Right lung (tissue), 2 donors: ENCODE measurements at regions not wholly inside any gene's neighbourhood (a gene's known extent, or its start where the extent isn't known, plus 50 kb on each side); places are given as distances from the start of the nearest gene placed in this dataset.

Experiments
- DNase-seq, 2 donors: peaks; one replicate each; pipeline ENCODE4 v3.0.0-alpha.2; 2013

DNA sequence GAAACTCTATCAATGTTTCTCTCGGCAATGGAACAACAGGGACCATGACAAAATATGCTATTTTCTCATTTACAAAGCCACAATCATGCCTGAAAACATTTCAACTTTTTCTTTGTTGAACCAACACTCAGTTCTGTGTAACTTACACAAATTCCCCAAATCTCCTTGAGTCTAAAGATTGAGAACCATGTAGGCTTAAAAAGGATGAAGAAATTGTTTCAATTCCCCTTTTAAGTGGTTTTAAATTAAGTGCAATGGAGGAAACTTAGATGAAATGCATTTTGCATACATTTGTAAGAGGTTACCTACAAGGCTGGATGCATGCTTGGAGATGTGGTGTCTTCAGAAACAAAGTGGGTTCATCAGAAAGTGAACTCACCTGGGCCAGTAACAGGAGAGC lies 566.4 kb upstream of the CDH11 start:
- DNase-seq, result no peak

DNA sequence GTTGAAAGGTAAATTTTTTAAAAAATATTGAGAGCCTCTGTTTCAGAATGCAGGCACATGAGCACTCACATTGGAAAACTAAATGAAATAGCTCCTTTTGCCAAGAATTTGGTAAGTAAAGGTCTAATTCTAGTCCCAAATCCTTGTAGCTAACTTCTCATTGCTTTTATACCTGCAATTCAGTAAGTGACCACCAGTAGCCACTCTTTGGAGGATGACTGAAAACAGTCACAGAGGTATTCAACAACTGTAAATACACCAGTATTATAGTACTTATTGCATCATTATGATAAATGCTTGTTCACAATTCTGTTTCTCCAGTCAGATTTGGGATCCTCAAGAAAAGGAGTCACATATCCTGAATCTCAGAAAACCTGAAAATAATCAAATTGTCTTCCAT lies 562.4 kb upstream of the CDH11 start:
- DNase-seq, result no peak

DNA sequence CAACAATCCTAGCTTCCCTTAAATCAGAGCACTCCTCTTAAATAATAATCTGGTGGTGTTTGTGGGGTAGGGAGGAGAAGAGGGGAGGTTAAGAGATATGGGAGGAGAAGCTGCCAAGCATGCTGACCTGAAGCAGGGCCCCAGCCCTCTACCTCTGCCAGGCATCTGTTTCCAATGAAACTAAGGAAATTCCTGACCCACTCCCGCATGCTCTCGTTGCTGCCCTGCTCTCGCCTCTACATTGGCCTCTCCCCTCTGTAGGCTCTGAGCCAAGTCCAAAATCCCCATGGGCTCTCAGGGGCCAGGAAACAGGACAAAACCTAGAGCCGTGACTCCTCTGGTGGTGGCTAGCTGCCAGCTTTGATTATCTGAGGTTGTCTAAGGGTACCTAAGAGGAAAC lies 559.5 kb upstream of the CDH11 start:
- DNase-seq, result no peak

DNA sequence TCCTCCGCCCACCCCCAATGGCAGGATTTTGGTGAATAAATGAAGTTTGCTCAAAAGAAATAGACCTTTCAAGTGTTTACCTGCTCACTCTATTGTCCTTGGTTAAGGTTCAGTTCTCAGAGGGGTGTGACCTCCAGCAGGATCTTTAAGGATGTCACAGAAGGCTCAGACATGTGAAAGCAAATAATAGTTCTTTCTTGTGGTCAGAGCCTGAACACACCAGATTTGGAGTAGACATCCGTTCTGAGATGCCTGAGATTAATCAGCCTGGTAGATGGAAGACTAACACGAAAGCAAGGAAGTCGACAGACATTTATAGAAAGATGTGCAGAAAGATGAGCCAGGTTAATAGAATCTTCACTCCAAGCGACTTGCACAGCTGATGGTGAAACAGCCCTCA lies 557.9 kb upstream of the CDH11 start:
- DNase-seq, result no peak

DNA sequence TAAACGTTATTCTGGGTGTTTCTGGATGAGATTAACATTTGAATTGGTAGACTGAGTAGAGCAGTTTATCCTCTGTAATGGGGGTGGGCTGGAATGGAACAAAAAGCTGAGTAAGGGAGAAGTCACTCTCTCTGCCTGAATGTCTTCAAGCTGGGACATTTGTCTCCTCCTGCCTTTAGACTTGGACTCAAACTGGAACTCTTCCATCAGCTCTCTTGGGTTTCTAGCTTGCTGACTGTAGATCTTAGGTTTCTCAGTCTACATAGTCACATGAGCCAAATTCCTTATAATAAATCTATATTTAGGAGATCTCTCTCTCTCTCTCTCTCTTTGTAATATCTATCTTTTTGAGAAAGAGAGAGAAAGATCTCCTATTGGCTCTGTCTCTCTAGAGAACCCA lies 553.3 kb upstream of the CDH11 start:
- DNase-seq, result no peak

DNA sequence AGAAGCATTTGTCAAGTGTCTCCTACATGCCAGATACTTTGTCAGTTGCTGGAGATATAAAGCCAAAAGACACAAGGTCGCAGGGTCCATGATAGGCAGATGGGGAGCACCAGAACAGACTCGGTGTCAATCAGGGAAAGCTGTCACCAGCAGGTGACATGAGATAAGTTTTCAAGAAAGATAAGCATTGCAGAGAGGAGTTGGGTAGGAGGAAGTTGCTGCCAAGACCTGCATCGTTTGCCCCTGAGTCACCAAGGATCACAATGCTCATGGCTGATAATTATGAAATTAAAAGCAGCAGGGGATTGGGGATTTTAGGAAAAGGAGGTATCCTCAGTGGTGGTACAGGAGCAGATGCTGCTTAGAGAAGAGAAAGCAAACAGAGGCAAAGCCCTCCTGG lies 551.1 kb upstream of the CDH11 start:
- no peak for DNase-seq

DNA sequence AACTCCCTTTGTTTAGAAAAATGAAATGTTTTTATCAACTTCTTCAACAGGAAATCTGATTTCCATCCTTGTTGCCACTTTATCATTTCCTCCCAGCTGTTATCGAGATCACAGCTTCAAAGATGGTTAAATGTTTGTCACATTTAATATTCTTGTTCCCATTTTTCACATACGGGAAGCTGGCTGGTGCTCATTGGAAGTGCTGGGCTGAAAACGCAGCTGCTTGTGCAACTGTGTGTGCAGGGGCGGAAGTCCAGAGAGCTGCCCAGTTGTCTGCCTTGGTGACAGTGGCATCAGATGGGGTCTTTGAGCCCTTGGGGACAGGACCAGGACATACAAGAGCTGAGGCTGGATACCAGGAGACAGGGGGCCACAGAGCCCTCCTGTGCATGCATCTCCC lies 549.2 kb upstream of the CDH11 start:
- DNase-seq, result no peak

DNA sequence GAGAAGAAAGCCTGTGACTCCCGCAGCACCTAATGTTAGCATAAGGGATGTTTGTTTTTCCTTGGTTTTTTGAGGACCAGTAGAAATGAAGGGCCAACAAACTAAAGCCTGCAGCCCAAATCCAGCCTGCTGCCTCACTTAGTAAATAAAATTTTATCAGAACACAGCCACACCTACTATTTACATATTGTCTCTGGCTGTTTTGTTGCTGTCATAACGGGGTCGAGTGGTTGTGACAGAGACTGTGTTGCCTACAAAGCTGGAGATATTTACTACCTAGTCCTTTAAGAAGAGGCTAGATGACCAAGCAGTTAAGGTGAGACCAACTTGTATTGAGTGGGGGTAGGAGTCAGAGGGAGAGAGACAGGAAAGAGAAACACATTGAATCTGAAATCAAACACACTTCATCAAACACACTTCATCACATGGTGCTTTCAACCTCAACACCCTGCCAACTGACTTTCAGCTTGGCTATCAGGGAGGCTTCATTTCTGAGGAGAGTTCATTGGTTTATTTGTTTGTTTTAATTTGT lies 546.3 kb upstream of the CDH11 start:
- DNase-seq, result no peak

DNA sequence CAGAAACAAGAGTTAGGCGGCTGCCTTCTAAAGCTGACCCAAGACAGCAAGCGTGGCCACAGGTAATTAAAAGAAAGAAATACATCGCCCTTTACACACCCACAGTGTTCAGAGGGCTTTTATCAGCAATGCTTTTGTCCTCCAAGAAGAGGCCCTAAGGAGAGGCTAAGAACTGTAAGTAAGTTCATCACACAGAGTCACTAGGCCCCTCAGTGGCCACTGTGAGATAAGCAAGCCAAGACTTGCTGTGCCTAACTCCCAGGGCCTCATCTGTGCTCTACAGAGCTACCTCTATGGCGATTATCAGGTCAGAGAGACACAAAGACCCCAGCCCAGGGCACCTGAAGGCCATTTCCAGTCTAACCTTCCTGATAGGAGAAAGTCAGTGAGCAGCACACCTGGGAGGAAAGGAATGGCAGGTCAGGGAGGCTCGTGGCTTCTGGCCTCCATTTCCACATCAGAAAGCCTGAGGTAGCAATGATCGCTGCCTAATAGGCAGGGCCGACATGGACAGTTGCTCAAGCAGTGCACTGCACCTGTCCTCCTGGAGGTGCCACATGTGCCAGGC lies 545.2 kb upstream of the CDH11 start:
- DNase-seq, result no peak

DNA sequence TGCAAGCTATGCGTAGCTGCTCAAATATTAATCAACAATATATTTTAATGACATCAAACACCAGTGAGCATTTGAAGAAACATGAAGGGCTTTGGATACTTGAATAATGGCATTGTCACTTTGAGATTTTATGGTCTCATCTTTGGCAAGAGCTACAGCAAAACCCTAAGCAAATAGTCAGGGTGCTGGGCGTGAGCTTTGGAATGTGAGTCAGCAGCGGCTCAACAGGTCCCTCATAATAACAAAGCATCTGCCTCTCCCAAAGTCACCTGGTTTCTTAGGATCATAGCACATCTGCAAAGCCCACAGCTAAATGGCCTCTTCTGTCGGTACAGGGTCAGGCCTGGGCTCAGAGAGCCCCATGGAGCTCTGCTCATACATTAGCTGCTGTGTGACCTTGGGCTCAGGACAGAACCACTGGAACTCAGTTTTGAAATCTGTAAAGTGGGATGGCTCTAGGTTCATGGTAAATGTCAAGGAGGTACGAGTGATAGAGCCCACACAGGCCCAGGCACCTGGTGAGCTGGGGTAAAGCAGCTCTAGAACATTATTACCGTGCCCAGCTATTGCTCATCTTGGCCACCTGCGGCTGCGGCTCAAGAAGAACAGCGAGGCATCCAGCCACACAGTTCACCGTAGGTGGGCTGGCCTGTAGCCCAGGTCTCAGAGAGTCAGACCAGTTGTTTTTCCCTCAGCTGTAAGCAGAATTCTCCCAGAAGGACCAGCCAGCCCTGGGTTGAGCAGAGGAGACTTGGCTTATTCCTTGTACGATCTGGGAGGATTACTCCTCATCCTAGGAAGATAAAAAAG lies 544.5 kb upstream of the CDH11 start:
- DNase-seq, result no peak

DNA sequence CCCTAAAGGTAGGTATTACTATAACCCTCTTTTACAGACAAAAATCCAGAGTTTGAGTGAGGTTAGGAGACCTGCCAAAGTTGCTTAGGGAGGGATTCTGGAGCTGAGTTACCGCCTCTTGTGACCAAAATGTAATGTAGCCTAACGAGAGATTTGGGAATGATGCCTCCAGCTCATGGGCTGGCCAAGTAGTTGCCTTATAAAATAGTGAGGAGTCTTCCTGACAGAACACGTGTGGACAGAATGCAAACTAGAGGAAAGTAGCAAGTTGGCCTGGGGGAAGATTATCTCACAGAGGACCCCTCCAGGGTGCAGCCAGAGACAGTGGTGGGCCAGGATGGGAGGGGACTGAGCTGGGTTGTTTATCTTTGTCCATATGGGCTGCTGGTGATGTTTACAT lies 543.7 kb upstream of the CDH11 start:
- DNase-seq, result no peak

DNA sequence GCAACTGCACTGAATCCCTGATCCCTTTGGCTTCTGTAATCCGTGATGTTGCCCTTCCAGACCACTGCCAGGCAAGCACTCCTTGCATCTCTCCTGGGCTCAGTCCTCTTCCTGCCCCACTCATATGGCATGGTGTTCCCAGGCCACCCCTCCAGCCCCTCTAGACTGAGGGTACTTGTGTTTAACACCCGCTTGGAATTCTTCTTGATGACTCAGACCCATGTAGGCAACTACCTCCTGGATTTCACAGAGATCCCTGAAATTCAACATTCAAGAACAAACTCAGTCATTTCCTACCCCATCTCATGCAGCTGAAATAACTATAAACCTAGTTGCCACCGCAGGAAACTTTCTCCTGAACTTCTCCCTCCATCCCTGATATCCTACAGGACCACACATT lies 541.9 kb upstream of the CDH11 start:
- DNase-seq, result no peak

DNA sequence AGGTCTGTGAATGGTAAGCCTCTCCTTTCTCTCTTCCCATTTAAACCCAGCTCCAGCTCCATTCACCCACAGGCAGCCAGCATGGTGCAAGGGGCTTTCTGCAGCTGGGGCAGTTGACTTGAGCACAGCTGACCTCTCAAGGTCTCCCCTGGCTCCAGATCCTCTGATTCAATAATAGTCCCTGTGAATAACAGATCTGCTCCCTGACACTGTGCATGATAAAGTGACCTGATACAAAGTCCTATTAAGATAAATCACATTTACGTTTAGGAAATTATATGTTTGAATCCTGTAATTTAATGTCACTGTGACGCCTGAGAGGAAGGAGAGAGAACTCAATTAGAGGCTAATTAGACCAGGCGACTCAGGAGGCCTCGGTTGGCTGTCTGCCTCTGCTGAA lies 540.4 kb upstream of the CDH11 start:
- DNase-seq, result no peak

DNA sequence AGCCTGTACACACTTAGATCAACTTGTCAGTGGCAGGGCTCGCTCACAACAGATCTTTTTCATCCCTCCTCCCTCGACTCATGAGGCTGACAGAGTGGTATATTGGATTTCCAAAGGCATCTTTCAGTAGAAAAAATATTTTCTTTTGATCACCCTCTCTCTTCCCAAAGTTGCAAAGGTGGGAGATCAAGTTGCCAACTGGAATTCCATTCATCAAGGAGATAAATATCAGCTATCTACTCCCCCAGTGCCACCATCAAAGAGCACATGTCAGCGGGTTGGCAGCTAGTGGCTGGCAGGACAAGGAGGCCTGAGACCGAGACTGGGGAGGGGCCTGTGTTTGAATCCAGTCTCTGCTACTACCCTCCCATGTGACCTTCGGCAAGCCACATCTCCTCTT lies 539.7 kb upstream of the CDH11 start:
- DNase-seq, result no peak

DNA sequence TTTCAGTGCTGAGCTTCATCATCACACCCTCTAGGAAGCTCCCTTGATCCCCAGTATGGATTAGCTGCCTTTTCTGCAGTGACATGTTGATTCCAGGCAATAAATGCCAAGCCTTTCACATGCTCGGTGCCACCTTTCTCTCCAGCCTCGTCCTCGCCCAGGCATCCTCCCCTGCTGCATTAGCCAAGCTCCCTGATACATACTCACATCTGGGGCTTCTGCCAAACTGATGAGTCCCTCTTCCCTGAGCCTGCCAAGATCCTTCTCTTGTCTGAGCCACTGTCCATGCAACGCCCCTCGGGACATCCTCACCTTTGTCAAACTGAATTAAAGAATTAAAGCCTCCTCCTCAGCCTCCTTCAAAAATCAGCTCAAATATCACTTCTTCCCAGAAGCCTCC lies 538.5 kb upstream of the CDH11 start:
- no peak for DNase-seq

DNA sequence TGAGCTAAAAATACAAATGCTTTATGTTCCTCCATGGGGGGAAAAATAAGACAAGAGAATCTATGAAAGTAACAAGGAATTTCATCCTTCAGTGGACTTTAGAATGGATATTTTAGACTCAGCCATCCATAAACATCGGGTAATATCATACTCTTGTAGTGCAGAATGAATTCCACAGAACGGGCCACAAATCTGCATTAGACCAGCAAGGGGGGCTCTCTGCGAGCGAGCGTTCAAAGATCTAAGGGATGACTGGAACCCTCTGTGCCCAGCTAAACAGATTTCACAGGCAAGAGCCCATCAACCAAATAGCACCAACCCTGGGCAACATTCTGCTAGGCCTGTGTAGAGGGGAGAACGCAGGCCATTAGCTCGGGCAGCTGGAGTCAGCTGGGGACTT lies 537.9 kb upstream of the CDH11 start:
- no peak for DNase-seq

DNA sequence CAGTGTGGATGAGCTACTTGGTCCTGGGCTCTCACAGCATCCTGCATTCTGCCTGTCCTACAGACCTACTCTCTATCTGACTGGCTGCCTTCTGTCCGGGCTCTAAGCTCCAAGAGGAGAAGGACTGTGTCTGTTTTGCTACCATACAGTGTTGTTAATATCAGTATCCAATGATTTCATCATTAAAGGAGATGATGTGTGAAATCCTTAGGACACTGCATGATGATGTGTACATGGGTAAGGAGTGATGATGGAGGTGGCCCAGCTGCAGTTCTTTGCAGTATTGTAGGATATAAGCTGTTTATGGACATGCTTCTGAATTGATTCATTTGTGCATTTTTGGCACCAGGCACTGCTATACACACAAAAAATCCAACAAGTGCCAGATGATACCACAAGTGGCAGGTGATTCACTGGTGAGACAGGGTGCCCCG lies 536.9 kb upstream of the CDH11 start:
- peak; percentile 88 to 89 for DNase-seq

DNA sequence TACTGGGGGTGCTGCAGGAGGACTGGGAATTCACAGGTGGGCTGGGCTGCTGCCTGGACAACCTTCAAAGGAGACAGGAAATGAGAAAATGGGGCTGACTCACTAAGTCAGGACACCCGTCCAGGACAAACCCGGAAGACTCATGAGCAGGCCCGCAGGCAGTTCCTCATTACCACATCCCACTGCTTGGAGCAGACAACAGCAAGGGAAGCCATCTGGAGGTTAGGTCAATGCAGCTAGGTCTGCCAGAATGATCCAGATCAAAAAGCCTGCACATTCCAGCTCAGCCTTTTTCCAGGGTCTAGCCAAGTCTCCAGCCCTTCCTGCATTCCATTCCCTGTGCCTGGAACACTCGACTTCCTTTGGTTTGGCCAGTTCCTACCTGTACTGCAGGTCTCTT lies 536.5 kb upstream of the CDH11 start:
- DNase-seq, result no peak

DNA sequence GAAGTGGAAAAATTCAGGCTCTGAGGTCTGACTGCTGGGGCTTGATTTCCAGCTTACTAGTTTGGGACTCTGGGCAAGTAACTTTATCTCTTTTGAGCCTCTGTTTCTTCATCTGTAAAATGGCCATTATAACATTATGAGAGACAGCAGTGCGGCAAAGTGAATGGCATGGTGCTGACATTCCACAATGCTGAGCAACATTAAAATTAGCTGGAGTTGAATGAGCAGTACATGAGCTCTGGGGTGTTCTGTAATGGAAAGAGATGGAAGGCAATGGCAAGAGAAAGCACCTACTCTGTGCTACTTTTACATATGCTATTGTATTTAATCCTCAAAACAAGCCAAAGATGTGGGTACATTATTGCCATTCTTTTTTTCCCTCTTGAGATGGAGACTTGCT lies 535.7 kb upstream of the CDH11 start:
- DNase-seq, result no peak

DNA sequence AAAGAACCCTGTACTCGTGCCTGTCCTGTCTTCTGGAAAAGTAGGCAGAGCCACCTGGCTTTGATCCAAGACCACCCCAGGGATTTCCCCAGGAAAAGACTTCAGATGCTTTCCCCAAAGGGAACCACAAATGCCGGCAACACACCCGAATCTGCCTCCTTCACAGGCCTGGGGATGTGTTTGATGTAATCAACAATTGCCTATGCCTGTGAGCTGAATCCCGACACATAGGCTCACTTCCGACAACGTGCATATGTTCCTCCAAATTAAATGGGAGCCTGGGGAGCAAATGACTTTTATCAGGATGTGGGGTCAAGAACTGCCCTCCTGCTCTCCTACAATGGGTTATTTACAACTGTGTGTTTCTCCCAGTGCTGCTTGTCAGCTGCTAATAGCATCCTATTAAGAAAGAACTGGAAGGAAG lies 535.2 kb upstream of the CDH11 start:
- peak in 1 of 2 donors; percentile 50 for DNase-seq

DNA sequence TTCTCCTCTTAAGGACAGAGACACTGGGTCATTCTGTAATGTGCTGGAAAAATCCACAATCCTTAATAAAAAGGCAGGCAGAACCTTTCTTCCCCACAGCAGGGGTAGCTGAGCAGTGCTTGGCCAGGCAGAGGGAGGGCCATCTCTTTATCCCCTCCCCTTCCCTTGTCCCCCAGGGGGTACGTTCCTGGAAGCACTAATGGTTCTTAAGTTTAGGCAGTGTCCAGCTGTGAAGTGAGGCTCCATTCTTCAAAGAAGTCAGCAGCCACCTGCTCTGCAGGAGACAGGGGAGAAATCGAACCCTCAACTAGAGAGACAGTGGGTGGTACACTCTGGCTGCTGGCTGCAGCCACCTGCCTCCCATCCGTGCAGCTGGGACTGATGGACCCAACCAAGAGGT lies 533.9 kb upstream of the CDH11 start:
- no peak for DNase-seq

DNA sequence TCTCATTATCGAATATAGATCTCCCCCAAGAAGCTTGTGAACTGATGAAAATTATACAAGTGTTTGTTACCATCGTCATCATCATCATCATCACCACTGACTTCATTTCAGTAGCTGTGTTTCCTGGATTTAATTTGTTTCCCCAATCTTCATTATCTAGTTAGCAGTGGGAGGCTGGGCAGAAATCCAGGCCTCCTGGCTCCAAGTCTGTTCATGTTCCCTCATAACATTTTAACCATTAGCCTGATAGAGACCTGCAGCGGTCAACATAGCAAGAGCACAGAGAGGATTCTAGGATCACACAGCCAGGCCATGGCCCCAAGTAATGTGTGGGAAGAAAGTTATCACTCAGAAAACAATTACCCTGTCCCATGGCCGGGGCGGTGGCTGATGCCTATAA lies 526.2 kb upstream of the CDH11 start:
- no peak for DNase-seq

DNA sequence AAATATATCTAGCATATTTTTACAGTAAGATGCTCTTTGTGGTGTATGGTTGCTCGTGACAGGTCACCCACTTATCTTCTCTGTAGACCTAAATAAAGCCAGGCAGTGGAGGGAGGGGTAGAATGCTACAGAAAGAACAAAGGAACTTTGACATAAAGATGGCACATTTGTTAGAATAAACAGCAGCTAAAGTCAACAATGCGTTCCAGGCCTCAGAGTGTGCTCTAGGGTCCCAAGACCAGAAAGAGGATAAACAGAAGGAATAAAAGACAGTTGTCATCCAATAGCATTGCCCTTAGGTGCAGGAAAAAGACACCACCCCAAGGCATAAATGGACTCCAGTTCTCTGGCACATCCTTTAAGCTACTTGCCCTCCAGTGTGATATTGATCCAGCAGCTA lies 523.0 kb upstream of the CDH11 start:
- DNase-seq, result no peak
